Nephron progenitor cell (in vitro differentiated cells): ENCODE measurements at regions not wholly inside any gene's neighbourhood (a gene's known extent, or its start where the extent isn't known, plus 50 kb on each side); places are given as distances from the start of the nearest gene placed in this dataset.

Experiments used
- DNase-seq: peaks from one replicate; pipeline ENCODE4 v3.0.0; 2021
- H3K27ac Mint-ChIP-seq: 2 replicates; pipeline ENCODE4 v1.8.0; 2021; ENCODE audit warnings: mild to moderate bottlenecking, moderate library complexity, mixed read lengths
- H3K27me3 Mint-ChIP-seq: 2 replicates; pipeline ENCODE4 v1.8.0; 2021; ENCODE audit warnings: mild to moderate bottlenecking, low read depth, mixed read lengths; ENCODE audit not compliant: poor library complexity
- H3K36me3 Mint-ChIP-seq: 2 replicates; pipeline ENCODE4 v1.8.0; 2021; ENCODE audit warnings: low read depth, mixed read lengths
- H3K4me1 Mint-ChIP-seq: 2 replicates; pipeline ENCODE4 v1.8.0; 2021; ENCODE audit warnings: mixed read lengths
- H3K4me3 Mint-ChIP-seq: 2 replicates; pipeline ENCODE4 v1.8.0; 2021; ENCODE audit warnings: mild to moderate bottlenecking, moderate library complexity, mixed read lengths
- H3K9me3 Mint-ChIP-seq: 2 replicates; pipeline ENCODE4 v1.8.0; 2021; ENCODE audit warnings: mild to moderate bottlenecking, moderate library complexity, mixed read lengths
- CTCF ChIP-seq: fragments of 200-600 bp; sonication (generic); IDR thresholded peaks from 2 replicates; pipeline ENCODE4 v1.5.0; 2021; ENCODE audit warnings: antibody characterized with exemption

DNA sequence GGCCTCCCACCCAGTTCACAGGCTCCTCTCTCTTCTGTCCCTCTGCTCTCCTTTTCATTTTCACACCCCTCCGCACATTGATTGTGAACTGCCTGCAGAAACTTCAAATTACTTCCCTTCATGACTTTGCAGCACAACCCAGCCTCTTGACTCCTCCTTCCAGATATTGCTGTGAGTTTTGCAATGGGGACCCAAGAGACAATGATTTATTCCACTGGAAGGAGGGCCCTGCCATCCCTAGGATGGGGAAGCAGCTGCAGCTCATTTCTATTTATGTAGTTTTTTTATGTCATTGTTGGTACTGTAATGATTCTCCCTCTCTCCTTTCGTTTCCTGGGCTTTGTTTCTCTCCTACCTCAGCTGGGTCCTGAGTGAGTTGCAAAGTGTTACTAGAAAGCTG is 364.9 kb downstream of the ICE1 start:
- no peak for DNase-seq
- H3K4me1 Mint-ChIP-seq, result peaks cover 5% of the 10 kb centered on the region
- no peak overlapping the region for H3K4me3 Mint-ChIP-seq
- H3K27me3 Mint-ChIP-seq, result peaks cover 8% of the 10 kb centered on the region
- TF ChIP-seq CTCF, result no peak
- H3K9me3 Mint-ChIP-seq, result peaks cover 20% of the 10 kb centered on the region
- peaks cover 5% of the 10 kb centered on the region for H3K36me3 Mint-ChIP-seq
- no peak overlapping the region for H3K27ac Mint-ChIP-seq

DNA sequence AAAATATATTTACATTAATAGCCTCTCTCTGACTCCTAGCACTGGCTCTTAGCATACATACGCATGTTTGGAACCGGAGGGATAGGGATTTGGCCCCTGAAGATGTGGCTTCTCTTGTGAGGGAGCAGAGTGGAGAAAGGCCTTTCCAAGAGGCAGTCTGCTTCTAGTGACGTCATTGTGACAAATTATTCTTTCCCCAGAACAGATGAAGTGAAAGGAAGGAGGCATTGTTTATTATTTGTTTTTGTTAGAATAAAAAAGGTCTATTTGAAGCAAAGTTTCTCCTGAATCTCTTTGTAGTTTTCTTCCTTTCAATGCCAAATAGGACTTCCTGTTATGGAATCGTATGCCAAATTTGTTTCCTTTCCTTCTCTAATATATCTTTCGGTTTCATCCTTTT is 361.6 kb downstream of the ICE1 start:
- peak overlapping the region; percentile 22 for H3K27ac Mint-ChIP-seq
- H3K4me1 Mint-ChIP-seq, result peaks cover 5% of the 10 kb centered on the region
- DNase-seq, result no peak
- no peak overlapping the region for H3K4me3 Mint-ChIP-seq
- peaks cover 11% of the 10 kb centered on the region for H3K27me3 Mint-ChIP-seq
- TF ChIP-seq CTCF, result no peak
- peaks cover 5% of the 10 kb centered on the region for H3K36me3 Mint-ChIP-seq
- H3K9me3 Mint-ChIP-seq, result peaks cover 20% of the 10 kb centered on the region

DNA sequence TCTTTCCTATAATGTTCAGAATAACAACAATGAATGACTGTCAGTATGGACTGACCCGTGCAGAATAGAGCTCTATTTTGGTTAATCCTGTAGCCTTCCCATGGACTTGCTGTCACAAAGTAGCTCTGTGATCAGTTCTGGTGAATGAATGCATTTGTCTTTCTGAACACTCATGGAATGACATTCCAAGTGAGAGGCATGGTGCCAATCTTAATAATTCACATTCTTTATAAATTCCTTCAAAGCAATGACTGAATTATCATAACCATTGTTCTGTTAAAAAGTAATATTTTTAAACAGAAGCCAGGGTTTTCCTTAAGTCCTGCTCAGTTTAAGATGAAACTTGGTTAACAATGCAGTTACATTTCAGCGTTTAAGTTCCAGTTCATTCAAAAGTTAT is 360.5 kb downstream of the ICE1 start:
- H3K36me3 Mint-ChIP-seq, result peaks cover 5% of the 10 kb centered on the region
- no peak overlapping the region for H3K4me3 Mint-ChIP-seq
- peaks cover 11% of the 10 kb centered on the region for H3K27me3 Mint-ChIP-seq
- TF ChIP-seq CTCF, result no peak
- no peak for DNase-seq
- H3K4me1 Mint-ChIP-seq, result peaks cover 5% of the 10 kb centered on the region
- no peak overlapping the region for H3K27ac Mint-ChIP-seq
- peaks cover 20% of the 10 kb centered on the region for H3K9me3 Mint-ChIP-seq

DNA sequence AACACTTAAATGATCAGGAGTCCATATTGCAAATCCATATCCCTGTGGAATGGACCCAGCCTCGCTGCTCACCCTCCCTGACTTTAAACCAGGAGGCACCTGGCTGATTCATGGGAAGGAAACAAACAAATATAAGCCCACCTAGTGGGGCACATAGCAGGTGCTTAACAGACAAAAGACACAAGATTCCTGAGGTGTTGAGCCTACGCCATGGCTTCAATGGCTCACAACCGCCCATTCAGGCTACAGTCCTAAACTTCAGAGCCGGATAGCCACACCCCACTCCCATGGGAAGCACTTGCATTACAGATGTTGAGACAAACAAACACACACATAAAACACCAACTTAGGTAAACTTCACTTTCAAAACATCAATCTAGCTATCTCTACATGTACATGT is 359.9 kb downstream of the ICE1 start:
- H3K4me1 Mint-ChIP-seq, result peaks cover 5% of the 10 kb centered on the region
- H3K27me3 Mint-ChIP-seq, result peaks cover 11% of the 10 kb centered on the region
- peaks cover 14% of the 10 kb centered on the region for H3K9me3 Mint-ChIP-seq
- peaks cover 5% of the 10 kb centered on the region for H3K36me3 Mint-ChIP-seq
- no peak overlapping the region for H3K27ac Mint-ChIP-seq
- no peak overlapping the region for H3K4me3 Mint-ChIP-seq
- no peak for DNase-seq
- no peak for TF ChIP-seq CTCF

DNA sequence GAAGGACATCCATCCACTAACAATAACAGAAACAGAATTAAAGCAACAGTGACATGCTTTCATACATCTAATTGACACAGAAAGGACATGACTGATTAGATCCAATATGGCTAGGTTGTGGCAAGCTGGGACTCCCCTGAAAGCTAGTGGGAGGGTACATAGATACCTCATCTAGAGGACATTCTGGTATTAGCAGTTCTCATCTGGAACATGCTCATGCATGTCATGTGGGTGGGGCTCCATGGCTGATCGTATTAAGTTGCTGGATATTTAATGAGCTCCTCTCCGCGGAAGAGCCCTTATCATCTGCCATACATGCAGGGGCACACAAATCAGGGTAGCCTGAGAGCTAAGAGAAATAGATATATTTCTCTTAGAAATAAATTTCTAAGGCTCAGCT is 358.9 kb downstream of the ICE1 start:
- peaks cover 1% of the 10 kb centered on the region for H3K36me3 Mint-ChIP-seq
- H3K4me3 Mint-ChIP-seq, result no peak overlapping the region
- H3K27ac Mint-ChIP-seq, result no peak overlapping the region
- H3K4me1 Mint-ChIP-seq, result peaks cover 5% of the 10 kb centered on the region
- peaks cover 8% of the 10 kb centered on the region for H3K27me3 Mint-ChIP-seq
- H3K9me3 Mint-ChIP-seq, result peaks cover 3% of the 10 kb centered on the region
- DNase-seq, result no peak
- no peak for TF ChIP-seq CTCF

- Mint-ChIP-seq H3K4me1 (peaks cover 5% of the 10 kb centered on the region), H3K4me3 (no peak overlapping the region), H3K36me3 (no peaks in the 10 kb centered on the region), H3K27me3 (peaks cover 9% of the 10 kb centered on the region), H3K27ac (no peak overlapping the region), H3K9me3 (no peaks in the 10 kb centered on the region)
- TF ChIP-seq CTCF, result no peak
- DNase-seq, result no peak
Measured at GRCh38 chr5:5780253-5780652, 357.8 kb downstream of the ICE1 start.
